Sigmoid colon (tissue), 6 donors: ENCODE measurements at regions not wholly inside any gene's neighbourhood (a gene's known extent, or its start where the extent isn't known, plus 50 kb on each side); places are given as distances from the start of the nearest gene placed in this dataset.

ENCODE experiments used
- DNase-seq: peaks from one replicate; pipeline ENCODE4 v3.0.0-alpha.2; 2019
- H3K27ac ChIP-seq, 4 donors: fragments of 200-600 bp; sonication (generic); one replicate each; pipeline ENCODE4 v1.5.1; 2016 to 2019; ENCODE audit warnings: mild to moderate bottlenecking in 1 of 4
- H3K27me3 ChIP-seq, 3 donors: fragments of 200-600 bp; sonication (generic); one replicate each; pipeline ENCODE4 v1.5.1; 2019; ENCODE audit warnings: mild to moderate bottlenecking in 1 of 3
- H3K36me3 ChIP-seq, 4 donors: fragments of 200-600 bp; sonication (generic); one replicate each; pipeline ENCODE4 v1.5.1; 2016 to 2019
- H3K4me1 ChIP-seq, 4 donors: fragments of 200-600 bp; sonication (generic); one replicate each; pipeline ENCODE4 v1.5.1; 2017 to 2019
- H3K4me3 ChIP-seq, 4 donors: fragments of 200-600 bp; sonication (generic); one replicate each; pipeline ENCODE4 v1.5.1; 2017 to 2019; ENCODE audit warnings: mild to moderate bottlenecking in 2 of 4, moderate library complexity in 1 of 4
- H3K9me3 ChIP-seq, 4 donors: fragments of 200-600 bp in 3 of 4; sonication (generic) in 3 of 4; one replicate each; pipeline versions ENCODE4 v1.5.1 to v1.6.1; 2013 to 2019
- EP300 ChIP-seq, 4 donors: sonication (generic); formaldehyde crosslinking; IDR thresholded peaks; one replicate each; pipeline ENCODE4 v1.6.1; 2017; ENCODE audit warnings: antibody characterized with exemption in 4 of 4
- POLR2A ChIP-seq, 2 donors: fragments of 450-650 bp; IDR thresholded peaks; one replicate each; pipeline ENCODE4 v1.6.1; 2016; ENCODE audit warnings: antibody characterized with exemption in 2 of 2, mild to moderate bottlenecking in 2 of 2, moderate library complexity in 2 of 2
- POLR2AphosphoS5 ChIP-seq, 4 donors: sonication (generic); formaldehyde crosslinking; IDR thresholded peaks; one replicate each; pipeline ENCODE4 v1.6.1; 2017; ENCODE audit warnings: antibody characterized with exemption in 4 of 4
- WGBS, 2 donors: extraction: QIAGEN DNeasy Blood & Tissue Kit; methylation state at CpG; one replicate each; pipeline ENCODE4 v1.1.7; 2013; 5-methylcytosine and 5-hydroxymethylcytosine counted together
- intact Hi-C: fragments of 100-400 bp; cut with DNase I; formaldehyde crosslinking; loops from one replicate; pipeline ENCODE4 v1.15.1; 2023
- TF ChIP-seq, protein P1 (sequence below), 4 experiments: fragments of 450-650 bp in 3 of 4; fragments of 200-600 bp in 1 of 4; IDR thresholded peaks; one replicate each; pipeline ENCODE4 v1.5.1; 2016 to 2019; ENCODE audit warnings: antibody characterized with exemption in 4 of 4, mild to moderate bottlenecking in 3 of 4, moderate library complexity in 2 of 4
- donor health status: healthy with polysubstance abuse.
- donor health status: healthy.

DNA sequence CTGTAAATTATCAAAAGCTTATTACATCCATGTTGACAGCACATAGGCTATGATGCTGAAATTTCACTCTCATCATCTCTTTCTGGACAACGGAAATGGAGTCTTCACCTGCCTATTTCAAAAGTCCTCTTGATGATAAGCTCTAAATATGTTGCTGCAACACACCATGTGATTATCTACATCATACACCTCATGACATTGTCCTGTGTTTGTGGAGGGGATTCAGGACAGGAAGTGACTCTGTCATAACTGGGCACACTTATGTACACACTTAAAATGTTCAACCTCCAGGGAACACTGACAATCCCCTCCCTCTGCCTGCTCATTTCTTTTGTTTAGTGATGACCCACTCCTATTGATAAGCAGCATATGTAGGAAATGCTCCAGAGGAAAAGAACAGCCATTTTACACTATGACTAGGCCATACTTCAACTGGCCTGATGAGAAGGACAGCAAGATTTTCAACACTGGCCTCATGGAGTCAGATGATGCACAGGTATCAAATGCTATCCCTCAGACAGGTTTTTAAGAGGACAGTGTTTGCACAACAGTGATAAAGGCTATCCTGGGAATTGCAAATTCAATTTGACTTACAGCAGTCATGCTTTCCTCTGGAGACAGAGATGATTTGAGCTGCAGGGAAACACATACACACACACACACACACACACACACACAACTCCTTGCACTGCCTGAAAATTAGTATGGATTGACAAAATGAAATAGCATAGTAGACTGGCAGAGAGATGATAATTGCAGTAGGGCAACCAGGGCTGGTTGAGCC lies 163.3 kb upstream of the RASGEF1B start:
- Histone ChIP-seq H3K36me3 (no peaks in the 10 kb centered on the region), H3K27me3 (no peaks in the 10 kb centered on the region), H3K4me1 (peaks cover 0 to 10% (median 9%) of the 10 kb centered on the region in 4 donors), H3K9me3 (no peaks in the 10 kb centered on the region), H3K27ac (no peak overlapping the region), H3K4me3 (no peak overlapping the region)
- 91 to 97% methylated on average over 1 of the region's 1 CpG for WGBS, 2 donors
- TF ChIP-seq EP300 (IDR thresholded peaks at IDR 0.05) (no peak), POLR2A (IDR thresholded peaks at IDR 0.05) (no peak), POLR2AphosphoS5 (IDR thresholded peaks at IDR 0.05) (no peak)
- TF ChIP-seq, protein P1, sequence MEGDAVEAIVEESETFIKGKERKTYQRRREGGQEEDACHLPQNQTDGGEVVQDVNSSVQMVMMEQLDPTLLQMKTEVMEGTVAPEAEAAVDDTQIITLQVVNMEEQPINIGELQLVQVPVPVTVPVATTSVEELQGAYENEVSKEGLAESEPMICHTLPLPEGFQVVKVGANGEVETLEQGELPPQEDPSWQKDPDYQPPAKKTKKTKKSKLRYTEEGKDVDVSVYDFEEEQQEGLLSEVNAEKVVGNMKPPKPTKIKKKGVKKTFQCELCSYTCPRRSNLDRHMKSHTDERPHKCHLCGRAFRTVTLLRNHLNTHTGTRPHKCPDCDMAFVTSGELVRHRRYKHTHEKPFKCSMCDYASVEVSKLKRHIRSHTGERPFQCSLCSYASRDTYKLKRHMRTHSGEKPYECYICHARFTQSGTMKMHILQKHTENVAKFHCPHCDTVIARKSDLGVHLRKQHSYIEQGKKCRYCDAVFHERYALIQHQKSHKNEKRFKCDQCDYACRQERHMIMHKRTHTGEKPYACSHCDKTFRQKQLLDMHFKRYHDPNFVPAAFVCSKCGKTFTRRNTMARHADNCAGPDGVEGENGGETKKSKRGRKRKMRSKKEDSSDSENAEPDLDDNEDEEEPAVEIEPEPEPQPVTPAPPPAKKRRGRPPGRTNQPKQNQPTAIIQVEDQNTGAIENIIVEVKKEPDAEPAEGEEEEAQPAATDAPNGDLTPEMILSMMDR (IDR thresholded peaks at IDR 0.05): no peak
- intact Hi-C loops: no loop called here
- DNase-seq: no peak

DNA sequence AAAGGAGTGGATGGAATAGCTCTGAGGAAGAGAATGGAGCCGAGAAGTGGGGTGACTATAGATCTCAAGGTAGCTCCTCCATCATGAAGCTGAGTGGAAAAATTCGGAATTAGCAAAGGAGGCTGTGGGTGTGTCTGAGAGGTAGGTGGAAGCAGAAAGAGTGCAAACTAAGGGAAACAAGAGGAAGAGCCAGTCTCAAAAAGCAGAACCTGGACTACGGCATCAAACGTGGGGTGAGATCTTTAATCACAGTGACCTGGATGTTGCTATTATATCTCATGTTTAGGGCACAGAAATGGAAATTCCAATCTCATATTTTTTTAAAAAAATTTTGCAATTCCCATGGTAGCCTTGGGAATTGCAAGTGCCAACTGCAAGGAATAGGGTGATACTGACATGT lies 162.5 kb upstream of the RASGEF1B start:
- WGBS, 2 donors: 92% methylated on average over 4 of the region's 4 CpGs
- no peaks in the 10 kb centered on the region for H3K27me3 ChIP-seq
- no peaks in the 10 kb centered on the region for H3K36me3 ChIP-seq
- no peak overlapping the region for H3K4me3 ChIP-seq
- TF ChIP-seq, protein P1 (IDR thresholded peaks at IDR 0.05): no peak
- H3K9me3 ChIP-seq: no peaks in the 10 kb centered on the region
- DNase-seq: no peak
- H3K4me1 ChIP-seq: peaks cover 0 to 10% (median 9%) of the 10 kb centered on the region in 4 donors
- no peak overlapping the region for H3K27ac ChIP-seq
- intact Hi-C loops: no loop called here

DNA sequence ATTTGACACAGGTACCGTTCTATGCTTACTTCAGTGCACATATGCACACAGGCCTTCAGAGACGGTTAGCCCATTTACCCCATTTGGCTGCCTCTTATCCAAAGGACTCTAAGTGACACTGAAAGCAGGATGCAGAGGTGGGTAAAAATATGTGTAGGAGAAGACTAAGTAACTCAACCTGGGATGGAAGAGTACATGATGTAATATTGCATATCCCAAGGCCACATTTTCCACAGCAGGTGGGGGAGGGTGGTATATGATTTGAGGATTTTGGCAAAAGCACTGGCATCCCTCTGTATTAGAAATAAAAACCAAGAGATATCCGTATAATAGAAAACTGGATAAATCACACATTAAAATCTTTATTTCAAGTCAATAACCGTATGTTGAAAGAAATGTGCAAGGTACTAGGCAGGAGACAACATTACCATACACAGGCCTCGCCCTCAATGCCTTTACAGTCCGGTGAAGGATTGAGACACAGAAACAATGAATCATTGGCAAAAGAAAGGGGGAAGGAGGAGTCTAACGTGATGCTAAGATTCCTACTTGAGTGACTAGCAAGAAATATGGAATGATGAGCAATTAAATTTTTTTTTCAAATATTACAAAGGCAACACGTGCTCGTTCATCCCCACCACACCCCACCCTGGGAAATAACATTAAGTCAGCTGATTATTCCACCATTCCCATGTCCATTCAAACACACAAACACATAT lies 161.0 kb upstream of the RASGEF1B start:
- H3K27me3 ChIP-seq: no peaks in the 10 kb centered on the region
- TF ChIP-seq, protein P1 (IDR thresholded peaks at IDR 0.05): no peak
- no peak for TF ChIP-seq EP300 (IDR thresholded peaks at IDR 0.05)
- no peak for TF ChIP-seq POLR2AphosphoS5 (IDR thresholded peaks at IDR 0.05)
- TF ChIP-seq POLR2A (IDR thresholded peaks at IDR 0.05): no peak
- H3K4me1 ChIP-seq: peaks cover 0 to 10% (median 9%) of the 10 kb centered on the region in 4 donors
- no peak overlapping the region for H3K27ac ChIP-seq
- DNase-seq: no peak
- no peak overlapping the region for H3K4me3 ChIP-seq
- intact Hi-C loops: no loop called here
- no peaks in the 10 kb centered on the region for H3K36me3 ChIP-seq
- no peaks in the 10 kb centered on the region for H3K9me3 ChIP-seq
- 64 to 69% methylated on average over 9 of the region's 9 CpGs for WGBS, 2 donors

DNA sequence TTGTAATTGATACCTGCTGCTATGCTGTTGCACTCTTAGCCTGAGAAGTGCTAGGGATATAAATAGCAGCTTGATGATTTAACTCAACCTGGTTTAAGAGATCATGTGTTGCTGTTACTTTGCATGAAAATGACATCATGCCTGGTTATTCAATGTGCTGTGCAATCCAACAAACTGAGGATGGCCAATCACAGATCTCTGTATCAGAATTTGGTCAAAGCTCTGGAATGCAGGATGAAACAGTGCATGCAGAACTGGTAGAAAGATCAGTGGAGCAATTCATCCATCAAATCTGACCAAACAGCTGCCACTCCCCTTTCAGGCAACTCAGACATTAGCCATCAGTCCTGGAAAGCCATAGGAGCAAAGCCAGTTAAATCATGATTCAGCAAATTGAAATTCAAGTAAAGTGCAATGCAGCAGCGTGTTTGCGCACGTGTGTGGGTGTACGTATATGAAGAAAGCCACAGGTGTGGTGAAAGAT lies 160.3 kb upstream of the RASGEF1B start:
- no peak overlapping the region for H3K27ac ChIP-seq
- peaks cover 0 to 10% (median 9%) of the 10 kb centered on the region in 4 donors for H3K4me1 ChIP-seq
- H3K9me3 ChIP-seq: no peaks in the 10 kb centered on the region
- TF ChIP-seq, protein P1 (IDR thresholded peaks at IDR 0.05): no peak
- TF ChIP-seq POLR2A (IDR thresholded peaks at IDR 0.05) (no peak), EP300 (IDR thresholded peaks at IDR 0.05) (no peak), POLR2AphosphoS5 (IDR thresholded peaks at IDR 0.05) (no peak)
- H3K4me3 ChIP-seq: no peak overlapping the region
- 65 to 92% methylated on average over 4 of the region's 4 CpGs for WGBS, 2 donors
- no peaks in the 10 kb centered on the region for H3K36me3 ChIP-seq
- intact Hi-C loops: no loop called here
- DNase-seq: no peak
- H3K27me3 ChIP-seq: no peaks in the 10 kb centered on the region
